ENCODE measurements at regions not wholly inside any gene's neighbourhood (a gene's known extent, or its start where the extent isn't known, plus 50 kb on each side); places are given as distances from the start of the nearest gene placed in this dataset.

- TF ChIP-seq POLR2A (IDR thresholded peaks at IDR 0.05) = no peak
- TF ChIP-seq, protein P1, sequence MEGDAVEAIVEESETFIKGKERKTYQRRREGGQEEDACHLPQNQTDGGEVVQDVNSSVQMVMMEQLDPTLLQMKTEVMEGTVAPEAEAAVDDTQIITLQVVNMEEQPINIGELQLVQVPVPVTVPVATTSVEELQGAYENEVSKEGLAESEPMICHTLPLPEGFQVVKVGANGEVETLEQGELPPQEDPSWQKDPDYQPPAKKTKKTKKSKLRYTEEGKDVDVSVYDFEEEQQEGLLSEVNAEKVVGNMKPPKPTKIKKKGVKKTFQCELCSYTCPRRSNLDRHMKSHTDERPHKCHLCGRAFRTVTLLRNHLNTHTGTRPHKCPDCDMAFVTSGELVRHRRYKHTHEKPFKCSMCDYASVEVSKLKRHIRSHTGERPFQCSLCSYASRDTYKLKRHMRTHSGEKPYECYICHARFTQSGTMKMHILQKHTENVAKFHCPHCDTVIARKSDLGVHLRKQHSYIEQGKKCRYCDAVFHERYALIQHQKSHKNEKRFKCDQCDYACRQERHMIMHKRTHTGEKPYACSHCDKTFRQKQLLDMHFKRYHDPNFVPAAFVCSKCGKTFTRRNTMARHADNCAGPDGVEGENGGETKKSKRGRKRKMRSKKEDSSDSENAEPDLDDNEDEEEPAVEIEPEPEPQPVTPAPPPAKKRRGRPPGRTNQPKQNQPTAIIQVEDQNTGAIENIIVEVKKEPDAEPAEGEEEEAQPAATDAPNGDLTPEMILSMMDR (IDR thresholded peaks at IDR 0.05 in 8 of 11, conservative IDR thresholded peaks at IDR 0.05 in 3 of 11) = no peak
- TF ChIP-seq POLR2AphosphoS5 (IDR thresholded peaks at IDR 0.05) = no peak
- H3K36me3 ChIP-seq = no peaks in the 10 kb centered on the region
- H3K4me1 ChIP-seq = no peaks in the 10 kb centered on the region
- DNase-seq = no peak
- H3K27me3 ChIP-seq (replicated peaks in 1 of 7) = no peaks in the 10 kb centered on the region
- H3K27ac ChIP-seq = no peak overlapping the region
- intact Hi-C loops (cut with DNase I; ENCODE audit: low total_unique reads) = no loop called here
- no peak overlapping the region for H3K4me3 ChIP-seq
- no peaks in the 10 kb centered on the region for H3K9me3 ChIP-seq
Observed at GRCh38 chr3:5784690-5785089, 597.2 kb downstream of the EDEM1 start.

GRCh38 chr3:5787861-5788488 lies 600.5 kb downstream of the EDEM1 start:
- no peaks in the 10 kb centered on the region for H3K36me3 ChIP-seq
- intact Hi-C loops (cut with DNase I; ENCODE audit: low total_unique reads) = no loop called here
- no peaks in the 10 kb centered on the region for H3K27me3 ChIP-seq (replicated peaks in 1 of 7)
- no peak overlapping the region for H3K4me3 ChIP-seq
- TF ChIP-seq POLR2A (IDR thresholded peaks at IDR 0.05) (no peak), POLR2AphosphoS5 (IDR thresholded peaks at IDR 0.05) (no peak)
- TF ChIP-seq, protein P1 (IDR thresholded peaks at IDR 0.05 in 8 of 11, conservative IDR thresholded peaks at IDR 0.05 in 3 of 11) = peak in 1 of 11 experiments; percentile 14
- 32 to 44% (median 41%) methylated on average over 6 of the region's 6 CpGs for WGBS, 5 donors
- no peak overlapping the region for H3K27ac ChIP-seq
- H3K4me1 ChIP-seq = no peaks in the 10 kb centered on the region
- no peaks in the 10 kb centered on the region for H3K9me3 ChIP-seq
- DNase-seq = no peak

DNA sequence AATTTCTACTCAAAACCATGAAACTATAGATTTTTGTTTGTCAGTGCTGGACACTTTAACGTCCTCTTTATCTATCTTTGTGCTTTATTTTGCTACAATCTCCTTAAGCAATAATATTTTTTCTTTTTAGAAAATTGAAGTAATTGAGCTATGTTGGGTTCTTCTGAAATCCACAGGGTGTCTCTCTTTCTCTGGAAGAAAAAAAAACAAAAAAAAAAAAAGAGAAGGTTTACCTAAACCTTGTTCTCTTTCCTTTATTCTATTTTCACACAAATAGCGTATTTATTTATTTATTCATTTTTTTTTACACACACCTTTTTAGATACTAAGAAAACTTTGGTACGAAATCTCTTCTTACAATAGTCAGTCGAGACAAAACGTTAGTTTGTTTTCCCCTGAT lies 601.0 kb downstream of the EDEM1 start:
- no peak overlapping the region for H3K27ac ChIP-seq
- intact Hi-C loops (cut with DNase I; ENCODE audit: low total_unique reads) = no loop called here
- no peaks in the 10 kb centered on the region for H3K4me1 ChIP-seq
- no peak for DNase-seq
- H3K36me3 ChIP-seq = no peaks in the 10 kb centered on the region
- no peaks in the 10 kb centered on the region for H3K27me3 ChIP-seq (replicated peaks in 1 of 7)
- H3K4me3 ChIP-seq = no peak overlapping the region
- no peak for TF ChIP-seq POLR2AphosphoS5 (IDR thresholded peaks at IDR 0.05)
- TF ChIP-seq, protein P1 (IDR thresholded peaks at IDR 0.05 in 8 of 11, conservative IDR thresholded peaks at IDR 0.05 in 3 of 11) = no peak
- TF ChIP-seq POLR2A (IDR thresholded peaks at IDR 0.05) = no peak
- WGBS, 5 donors = 65 to 69% (median 68%) methylated on average over 5 of the region's 5 CpGs
- H3K9me3 ChIP-seq = no peaks in the 10 kb centered on the region

DNA sequence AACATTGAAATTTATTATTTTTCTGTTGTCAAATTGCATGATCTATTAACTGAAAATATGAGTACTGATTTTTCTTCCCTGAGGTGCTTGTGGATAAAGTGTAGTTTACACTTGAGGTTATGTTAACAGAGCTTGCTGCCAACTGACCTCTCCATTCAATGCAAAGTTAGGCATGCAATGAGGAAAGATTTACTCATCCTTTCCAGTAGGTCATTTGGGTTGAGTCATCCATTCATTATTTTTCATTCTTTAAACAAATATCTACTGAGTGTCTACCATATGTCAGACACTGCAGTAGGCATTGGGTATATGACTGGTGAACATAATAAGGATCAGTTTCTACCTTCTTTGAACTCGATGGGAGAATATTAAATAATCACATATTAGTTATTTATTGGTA lies 604.1 kb downstream of the EDEM1 start:
- no peaks in the 10 kb centered on the region for H3K36me3 ChIP-seq
- H3K27ac ChIP-seq = no peak overlapping the region
- no peaks in the 10 kb centered on the region for H3K4me1 ChIP-seq
- no peak overlapping the region for H3K4me3 ChIP-seq
- no peaks in the 10 kb centered on the region for H3K9me3 ChIP-seq
- intact Hi-C loops (cut with DNase I; ENCODE audit: low total_unique reads) = no loop called here
- WGBS, 5 donors = 57 to 72% (median 63%) methylated on average over 1 of the region's 1 CpG
- no peak for DNase-seq
- TF ChIP-seq POLR2AphosphoS5 (IDR thresholded peaks at IDR 0.05) (no peak), POLR2A (IDR thresholded peaks at IDR 0.05) (no peak)
- TF ChIP-seq, protein P1 (IDR thresholded peaks at IDR 0.05 in 8 of 11, conservative IDR thresholded peaks at IDR 0.05 in 3 of 11) = no peak
- H3K27me3 ChIP-seq (replicated peaks in 1 of 7) = no peaks in the 10 kb centered on the region

Measured in spleen (tissue), 11 donors.